ENCODE measurements at regions not wholly inside any gene's neighbourhood (a gene's known extent, or its start where the extent isn't known, plus 50 kb on each side); places are given as distances from the start of the nearest gene placed in this dataset.

- TF ChIP-seq POLR2AphosphoS5 (IDR thresholded peaks at IDR 0.05; ENCODE audit: low read depth, low read length) (no peak), TAF1 (IDR thresholded peaks at IDR 0.05; ENCODE audit: borderline replicate concordance, insufficient read depth, low read length) (no peak), REST (IDR thresholded peaks at IDR 0.05; ENCODE audit: insufficient read depth in 1 of 2, low read depth in 2 of 2, low read length in 2 of 2) (no peak), SIN3A (IDR thresholded peaks at IDR 0.05; ENCODE audit: borderline replicate concordance, insufficient read depth, low read length) (no peak), FOXP2 (optimal IDR thresholded peaks at IDR 0.05; ENCODE audit: borderline replicate concordance, extremely low read depth, extremely low read length, insufficient read depth) (no peak)
These were observed 259.4 kb upstream of the MAN1A1 start for GRCh38 chr6:119608994-119609393.

- TF ChIP-seq REST (IDR thresholded peaks at IDR 0.05; ENCODE audit: insufficient read depth in 1 of 2, low read depth in 2 of 2, low read length in 2 of 2) (no peak), TAF1 (IDR thresholded peaks at IDR 0.05; ENCODE audit: borderline replicate concordance, insufficient read depth, low read length) (no peak), FOXP2 (optimal IDR thresholded peaks at IDR 0.05; ENCODE audit: borderline replicate concordance, extremely low read depth, extremely low read length, insufficient read depth) (no peak), SIN3A (IDR thresholded peaks at IDR 0.05; ENCODE audit: borderline replicate concordance, insufficient read depth, low read length) (no peak), POLR2AphosphoS5 (IDR thresholded peaks at IDR 0.05; ENCODE audit: low read depth, low read length) (no peak)
These were observed 254.6 kb upstream of the MAN1A1 start for GRCh38 chr6:119604124-119604523.

GRCh38 chr6:119603501-119603900 lies 253.9 kb upstream of the MAN1A1 start:
- TF ChIP-seq POLR2AphosphoS5 (IDR thresholded peaks at IDR 0.05; ENCODE audit: low read depth, low read length), result no peak
- no peak for TF ChIP-seq TAF1 (IDR thresholded peaks at IDR 0.05; ENCODE audit: borderline replicate concordance, insufficient read depth, low read length)
- no peak for TF ChIP-seq REST (IDR thresholded peaks at IDR 0.05; ENCODE audit: insufficient read depth in 1 of 2, low read depth in 2 of 2, low read length in 2 of 2)
- TF ChIP-seq FOXP2 (optimal IDR thresholded peaks at IDR 0.05; ENCODE audit: borderline replicate concordance, extremely low read depth, extremely low read length, insufficient read depth), result no peak
- TF ChIP-seq SIN3A (IDR thresholded peaks at IDR 0.05; ENCODE audit: borderline replicate concordance, insufficient read depth, low read length), result no peak

DNA sequence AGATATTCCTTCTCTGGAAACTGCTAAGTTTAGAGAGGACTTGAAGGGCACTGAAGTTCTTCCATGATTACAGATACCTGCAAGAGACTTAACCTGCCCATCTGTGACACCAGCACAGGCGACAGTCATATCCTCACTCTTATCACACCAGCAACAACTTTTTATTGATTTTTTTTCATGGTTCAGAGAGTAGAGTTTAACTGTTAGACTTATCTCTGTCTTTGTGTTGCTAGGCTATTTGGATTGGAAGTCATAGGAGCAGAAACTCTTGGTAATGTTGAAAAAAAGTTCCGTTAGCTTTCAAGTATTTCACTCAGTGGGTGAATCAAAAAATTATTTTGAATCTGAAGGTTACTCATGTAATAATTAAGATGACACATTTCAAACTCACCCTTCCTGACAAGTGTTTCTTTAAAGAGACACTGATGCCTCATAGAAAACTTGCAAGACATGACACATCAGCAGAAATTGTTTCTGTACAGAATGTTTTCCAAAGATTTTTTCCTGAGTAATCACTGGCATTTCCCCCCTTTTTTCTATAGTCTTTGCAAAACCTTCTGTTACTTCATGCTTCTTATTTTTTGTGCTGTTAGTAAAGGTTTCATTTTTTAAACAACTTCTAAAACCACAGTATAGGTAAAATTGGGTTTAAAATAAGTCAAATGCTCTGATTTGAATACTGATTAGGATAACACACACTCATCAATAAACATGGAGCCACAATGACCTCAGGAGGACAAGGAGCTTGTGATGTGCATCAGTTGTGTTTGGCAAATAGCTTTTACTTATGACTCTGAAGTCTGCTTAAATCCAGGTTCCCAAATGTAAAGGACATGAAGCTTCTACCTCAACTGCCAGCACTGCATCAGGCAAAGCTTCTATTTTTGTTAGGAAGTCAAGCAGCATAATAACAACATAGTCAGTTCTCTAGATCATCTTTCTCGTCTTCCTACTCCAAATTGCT lies 252.9 kb upstream of the MAN1A1 start:
- no peak for TF ChIP-seq FOXP2 (optimal IDR thresholded peaks at IDR 0.05; ENCODE audit: borderline replicate concordance, extremely low read depth, extremely low read length, insufficient read depth)
- TF ChIP-seq POLR2AphosphoS5 (IDR thresholded peaks at IDR 0.05; ENCODE audit: low read depth, low read length), result no peak
- TF ChIP-seq TAF1 (IDR thresholded peaks at IDR 0.05; ENCODE audit: borderline replicate concordance, insufficient read depth, low read length), result no peak
- no peak for TF ChIP-seq SIN3A (IDR thresholded peaks at IDR 0.05; ENCODE audit: borderline replicate concordance, insufficient read depth, low read length)
- no peak for TF ChIP-seq REST (IDR thresholded peaks at IDR 0.05; ENCODE audit: insufficient read depth in 1 of 2, low read depth in 2 of 2, low read length in 2 of 2)

All from PFSK-1 (cell line).